ENCODE measurements at regions not wholly inside any gene's neighbourhood (a gene's known extent, or its start where the extent isn't known, plus 50 kb on each side); places are given as distances from the start of the nearest gene placed in this dataset.

DNA sequence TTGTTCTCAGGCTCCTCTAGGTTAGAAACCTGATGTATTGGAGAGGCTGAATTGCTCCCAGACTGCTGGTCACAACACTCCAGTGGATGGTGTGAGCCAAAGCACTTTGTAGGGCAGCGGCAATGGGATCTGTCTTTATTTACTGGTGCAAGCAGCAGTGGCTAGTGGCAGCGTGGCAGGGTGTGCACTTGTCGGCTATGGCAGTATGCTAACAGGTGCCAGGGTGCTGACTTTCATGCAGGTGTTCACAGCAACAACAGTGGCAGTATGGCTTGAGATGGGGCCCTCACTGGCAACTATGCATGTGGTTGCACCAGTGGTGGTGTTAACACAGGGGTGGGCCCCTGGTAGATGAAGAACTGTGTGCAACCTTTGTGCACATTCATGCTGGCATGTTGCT is 347.8 kb downstream of the DSC3 start:
- no peak for DNase-seq (ENCODE audit: unreplicated experiment)
- H3K27me3 Mint-ChIP-seq (ENCODE audit: insufficient read depth, unreplicated experiment) = peaks cover 3% of the 10 kb centered on the region
- no TSS peak for BruUV-seq (replicated peaks)
- TF ChIP-seq, protein P1, sequence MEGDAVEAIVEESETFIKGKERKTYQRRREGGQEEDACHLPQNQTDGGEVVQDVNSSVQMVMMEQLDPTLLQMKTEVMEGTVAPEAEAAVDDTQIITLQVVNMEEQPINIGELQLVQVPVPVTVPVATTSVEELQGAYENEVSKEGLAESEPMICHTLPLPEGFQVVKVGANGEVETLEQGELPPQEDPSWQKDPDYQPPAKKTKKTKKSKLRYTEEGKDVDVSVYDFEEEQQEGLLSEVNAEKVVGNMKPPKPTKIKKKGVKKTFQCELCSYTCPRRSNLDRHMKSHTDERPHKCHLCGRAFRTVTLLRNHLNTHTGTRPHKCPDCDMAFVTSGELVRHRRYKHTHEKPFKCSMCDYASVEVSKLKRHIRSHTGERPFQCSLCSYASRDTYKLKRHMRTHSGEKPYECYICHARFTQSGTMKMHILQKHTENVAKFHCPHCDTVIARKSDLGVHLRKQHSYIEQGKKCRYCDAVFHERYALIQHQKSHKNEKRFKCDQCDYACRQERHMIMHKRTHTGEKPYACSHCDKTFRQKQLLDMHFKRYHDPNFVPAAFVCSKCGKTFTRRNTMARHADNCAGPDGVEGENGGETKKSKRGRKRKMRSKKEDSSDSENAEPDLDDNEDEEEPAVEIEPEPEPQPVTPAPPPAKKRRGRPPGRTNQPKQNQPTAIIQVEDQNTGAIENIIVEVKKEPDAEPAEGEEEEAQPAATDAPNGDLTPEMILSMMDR (IDR thresholded peaks at IDR 0.05; ENCODE audit: unreplicated experiment) = no peak
- H3K27ac Mint-ChIP-seq (ENCODE audit: low read depth, unreplicated experiment) = no peak overlapping the region
- ChIA-PET POLR2A (interaction anchor here (0.7 kb wide), 1 partner anchor 28 kb away, joined by 3 read pairs; no protein-coding TSS in a partner anchor), CTCF (no interaction called here)
- no peaks in the 10 kb centered on the region for H3K36me3 Mint-ChIP-seq (ENCODE audit: insufficient read depth, unreplicated experiment)
- no peaks in the 10 kb centered on the region for H3K9me3 Mint-ChIP-seq (ENCODE audit: unreplicated experiment)
- intact Hi-C loops (cut with micrococcal nuclease) = no loop called here
- no peaks in the 10 kb centered on the region for H3K4me1 Mint-ChIP-seq (ENCODE audit: insufficient read depth, unreplicated experiment)
- H3K4me3 Mint-ChIP-seq (ENCODE audit: unreplicated experiment) = no peak overlapping the region

DNA sequence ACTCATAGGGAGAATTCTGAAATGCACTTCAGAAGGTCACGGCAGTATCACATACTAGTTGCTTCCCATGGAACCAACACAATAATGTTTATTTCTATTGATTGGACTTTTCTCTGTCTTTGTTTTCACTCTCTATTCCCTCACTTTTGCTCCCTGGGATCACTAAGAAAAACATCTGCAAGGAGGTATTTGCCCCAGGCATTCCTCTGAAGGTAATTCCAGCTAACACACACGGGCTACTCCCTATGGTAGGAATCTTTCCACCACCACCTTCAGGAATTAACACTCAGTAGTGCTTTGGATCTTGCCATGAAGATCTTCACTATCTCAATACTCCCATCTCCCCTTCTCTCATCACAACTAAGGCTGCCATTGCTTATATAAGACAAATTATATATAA is 353.3 kb downstream of the DSC3 start:
- CTCF ChIA-PET = no interaction called here
- Mint-ChIP-seq H3K27ac (ENCODE audit: low read depth, unreplicated experiment) (no peak overlapping the region), H3K9me3 (ENCODE audit: unreplicated experiment) (no peaks in the 10 kb centered on the region), H3K4me3 (ENCODE audit: unreplicated experiment) (no peak overlapping the region), H3K36me3 (ENCODE audit: insufficient read depth, unreplicated experiment) (no peaks in the 10 kb centered on the region), H3K27me3 (ENCODE audit: insufficient read depth, unreplicated experiment) (peaks cover 33% of the 10 kb centered on the region), H3K4me1 (ENCODE audit: insufficient read depth, unreplicated experiment) (no peaks in the 10 kb centered on the region)
- intact Hi-C loops (cut with micrococcal nuclease) = no loop called here
- POLR2A ChIA-PET = no interaction called here
- no peak for DNase-seq (ENCODE audit: unreplicated experiment)
- TF ChIP-seq, protein P1 (IDR thresholded peaks at IDR 0.05; ENCODE audit: unreplicated experiment) = no peak
- no TSS peak for BruUV-seq (replicated peaks)

DNA sequence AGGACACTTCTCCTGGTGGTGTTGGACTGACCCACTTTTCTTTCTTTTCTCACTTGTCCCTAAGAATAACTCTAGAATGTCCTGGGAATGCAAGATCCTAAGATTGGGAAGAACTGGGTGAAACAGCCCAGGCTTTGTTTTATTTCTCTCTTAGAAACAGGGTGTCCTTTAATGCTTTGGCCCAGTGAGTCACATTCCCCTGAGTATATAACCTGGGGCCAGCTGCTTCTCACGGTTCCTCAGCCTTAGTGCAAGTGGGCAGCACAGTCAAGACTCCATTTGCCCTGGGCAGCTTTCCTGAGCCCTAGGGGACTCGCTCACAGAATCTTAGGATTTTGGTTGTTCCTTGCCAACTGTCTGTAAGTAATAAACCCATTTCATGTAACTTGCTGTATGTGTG is 355.0 kb downstream of the DSC3 start:
- Mint-ChIP-seq H3K9me3 (ENCODE audit: unreplicated experiment) (no peaks in the 10 kb centered on the region), H3K4me1 (ENCODE audit: insufficient read depth, unreplicated experiment) (no peaks in the 10 kb centered on the region), H3K27me3 (ENCODE audit: insufficient read depth, unreplicated experiment) (peaks cover 35% of the 10 kb centered on the region), H3K4me3 (ENCODE audit: unreplicated experiment) (no peak overlapping the region), H3K36me3 (ENCODE audit: insufficient read depth, unreplicated experiment) (no peaks in the 10 kb centered on the region), H3K27ac (ENCODE audit: low read depth, unreplicated experiment) (no peak overlapping the region)
- no peak for DNase-seq (ENCODE audit: unreplicated experiment)
- ChIA-PET POLR2A (interaction anchor here (0.7 kb wide), 1 partner anchor 36 kb away, joined by 3 read pairs; no protein-coding TSS in a partner anchor), CTCF (no interaction called here)
- intact Hi-C loops (cut with micrococcal nuclease) = no loop called here
- no TSS peak for BruUV-seq (replicated peaks)
- TF ChIP-seq, protein P1 (IDR thresholded peaks at IDR 0.05; ENCODE audit: unreplicated experiment) = no peak

DNA sequence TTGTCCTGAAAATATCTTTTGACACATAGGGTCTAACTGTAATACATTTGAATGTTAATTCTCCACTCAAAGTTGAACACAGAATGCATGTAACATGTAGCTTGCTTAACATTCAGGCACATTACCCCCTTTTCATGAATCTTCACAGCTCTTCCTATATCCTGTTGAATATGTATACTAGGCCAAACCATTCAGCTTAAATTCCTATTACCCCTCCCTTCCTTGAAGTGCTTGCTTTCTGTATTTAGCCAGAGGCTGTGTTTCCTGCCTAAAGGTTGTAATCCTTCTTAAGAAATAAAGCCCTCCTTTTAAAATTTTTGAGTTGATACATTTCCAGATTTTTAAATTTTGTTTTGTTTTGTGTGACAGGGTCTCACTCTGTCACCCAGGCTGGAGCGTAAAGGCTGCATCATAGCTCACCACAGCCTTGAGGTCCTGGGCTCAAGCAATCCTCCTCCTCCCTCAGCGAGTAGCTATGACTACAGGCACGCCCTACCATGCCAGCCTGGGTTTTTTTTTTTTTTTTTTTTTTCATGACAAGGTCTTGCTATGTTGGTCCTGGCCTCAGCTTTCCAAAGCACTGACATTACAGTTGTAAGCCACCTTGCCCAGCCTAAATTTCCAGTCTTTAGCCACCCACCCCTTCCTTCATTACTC is 357.6 kb downstream of the DSC3 start:
- ChIA-PET CTCF (interaction anchor here (0.6 kb wide), 1 partner anchor 1411 kb away, joined by 3 read pairs; no protein-coding TSS in a partner anchor), POLR2A (no interaction called here)
- no peaks in the 10 kb centered on the region for H3K9me3 Mint-ChIP-seq (ENCODE audit: unreplicated experiment)
- no peak for DNase-seq (ENCODE audit: unreplicated experiment)
- no peaks in the 10 kb centered on the region for H3K4me1 Mint-ChIP-seq (ENCODE audit: insufficient read depth, unreplicated experiment)
- TF ChIP-seq, protein P1 (IDR thresholded peaks at IDR 0.05; ENCODE audit: unreplicated experiment) = no peak
- H3K27ac Mint-ChIP-seq (ENCODE audit: low read depth, unreplicated experiment) = no peak overlapping the region
- no TSS peak for BruUV-seq (replicated peaks)
- no peaks in the 10 kb centered on the region for H3K36me3 Mint-ChIP-seq (ENCODE audit: insufficient read depth, unreplicated experiment)
- intact Hi-C loops (cut with micrococcal nuclease) = no loop called here
- H3K4me3 Mint-ChIP-seq (ENCODE audit: unreplicated experiment) = no peak overlapping the region
- peaks cover 48% of the 10 kb centered on the region for H3K27me3 Mint-ChIP-seq (ENCODE audit: insufficient read depth, unreplicated experiment)

Measured in MCF 10A (cell line).